Panc1 (cell line): ENCODE measurements at regions not wholly inside any gene's neighbourhood (a gene's known extent, or its start where the extent isn't known, plus 50 kb on each side); places are given as distances from the start of the nearest gene placed in this dataset.

Experiments
- TCF7L2 ChIP-seq: IDR thresholded peaks from 2 replicates; pipeline ENCODE4 v1.6.1; 2011; ENCODE audit warnings: mild to moderate bottlenecking, low read depth, low read length, inconsistent platforms
- TF ChIP-seq, protein P1 (sequence below): fragments of 450-650 bp; IDR thresholded peaks from 2 replicates; pipeline ENCODE4 v1.5.1; 2017; ENCODE audit warnings: mild to moderate bottlenecking

DNA sequence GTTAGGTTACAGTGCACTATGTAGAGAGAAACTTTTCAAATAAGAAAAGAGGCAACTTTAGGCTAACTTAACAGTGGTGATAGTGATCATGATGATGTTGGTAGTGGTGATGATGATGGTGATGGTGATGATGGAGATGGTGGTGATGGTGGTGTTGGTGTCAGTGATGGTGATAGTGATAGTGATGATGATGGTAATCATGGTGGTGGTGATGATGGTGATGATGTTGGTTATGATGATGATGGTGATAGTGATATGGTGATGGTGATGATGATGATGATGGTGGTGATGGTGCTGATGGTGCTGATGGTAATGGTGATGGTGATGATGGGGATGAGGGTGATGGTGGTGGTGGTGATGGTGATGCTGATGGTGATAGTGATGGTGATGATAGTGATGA, 107.4 kb downstream of the DLL1 start:
- TF ChIP-seq, protein P1, sequence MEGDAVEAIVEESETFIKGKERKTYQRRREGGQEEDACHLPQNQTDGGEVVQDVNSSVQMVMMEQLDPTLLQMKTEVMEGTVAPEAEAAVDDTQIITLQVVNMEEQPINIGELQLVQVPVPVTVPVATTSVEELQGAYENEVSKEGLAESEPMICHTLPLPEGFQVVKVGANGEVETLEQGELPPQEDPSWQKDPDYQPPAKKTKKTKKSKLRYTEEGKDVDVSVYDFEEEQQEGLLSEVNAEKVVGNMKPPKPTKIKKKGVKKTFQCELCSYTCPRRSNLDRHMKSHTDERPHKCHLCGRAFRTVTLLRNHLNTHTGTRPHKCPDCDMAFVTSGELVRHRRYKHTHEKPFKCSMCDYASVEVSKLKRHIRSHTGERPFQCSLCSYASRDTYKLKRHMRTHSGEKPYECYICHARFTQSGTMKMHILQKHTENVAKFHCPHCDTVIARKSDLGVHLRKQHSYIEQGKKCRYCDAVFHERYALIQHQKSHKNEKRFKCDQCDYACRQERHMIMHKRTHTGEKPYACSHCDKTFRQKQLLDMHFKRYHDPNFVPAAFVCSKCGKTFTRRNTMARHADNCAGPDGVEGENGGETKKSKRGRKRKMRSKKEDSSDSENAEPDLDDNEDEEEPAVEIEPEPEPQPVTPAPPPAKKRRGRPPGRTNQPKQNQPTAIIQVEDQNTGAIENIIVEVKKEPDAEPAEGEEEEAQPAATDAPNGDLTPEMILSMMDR: no peak
- no peak for TF ChIP-seq TCF7L2
